IMR-90 (cell line): ENCODE measurements at regions not wholly inside any gene's neighbourhood (a gene's known extent, or its start where the extent isn't known, plus 50 kb on each side); places are given as distances from the start of the nearest gene placed in this dataset.

Source experiments
- ATAC-seq: fragments of 200-7000 bp; cut with Tn5 transposase; 2 replicates; pipeline ENCODE4 v1.9.1; 2020; ENCODE audit warnings: low read depth, mild to moderate bottlenecking, moderate library complexity
- BruUV-seq: library from RNA; stranded (reverse); fragments of 400-500 nt; replicated peaks from 2 replicates; lab custom pipeline; 2021; lab: Mats Ljungman, UMichigan
- CTCF ChIA-PET: fragments of 300-600 bp; formaldehyde crosslinking; extraction: SDS; loops from one replicate; lab custom pipeline; 2021; ENCODE audit warnings: antibody characterized with exemption; lab: Yijun Ruan, JAX
- POLR2A ChIA-PET: fragments of 300-600 bp; sonication (Branson Sonifier 250); formaldehyde crosslinking; loops from one replicate; lab custom pipeline; 2022; ENCODE audit warnings: antibody characterized with exemption; ENCODE audit not compliant: unreplicated experiment; lab: Charles Lee
- DNase-seq: peaks from one replicate; pipeline ENCODE4 v3.0.0; 2013
- H2AFZ ChIP-seq: replicated peaks from 2 replicates; pipeline ENCODE3; 2013; ENCODE audit warnings: low read length, mild to moderate bottlenecking; ENCODE audit not compliant: poor library complexity
- H2AK5ac ChIP-seq: 2 replicates; pipeline ENCODE4 v1.6.1; 2013; ENCODE audit warnings: low read depth, low read length, inconsistent platforms
- H2AK9ac ChIP-seq: replicated peaks from 2 replicates; pipeline ENCODE3; 2013; ENCODE audit warnings: mild to moderate bottlenecking, low read depth, low read length, moderate library complexity; ENCODE audit not compliant: poor library complexity
- H2BK120ac ChIP-seq: 2 replicates; pipeline ENCODE4 v1.6.1; 2013; ENCODE audit warnings: low read depth, low read length, inconsistent platforms
- H2BK15ac ChIP-seq: 3 replicates; pipeline ENCODE4 v1.6.1; 2013; ENCODE audit warnings: low read depth, low read length, inconsistent platforms
- H2BK20ac ChIP-seq: 2 replicates; pipeline ENCODE4 v1.6.1; 2013; ENCODE audit warnings: low read depth, mild to moderate bottlenecking, inconsistent platforms, low read length, moderate library complexity
- H2BK5ac ChIP-seq: 2 replicates; pipeline ENCODE4 v1.6.1; 2013; ENCODE audit warnings: mild to moderate bottlenecking, low read depth, low read length, inconsistent platforms; ENCODE audit not compliant: poor library complexity, severe bottlenecking
- H3K14ac ChIP-seq: replicated peaks from 2 replicates; pipeline ENCODE4 v1.6.1; 2013; ENCODE audit warnings: low read depth, low read length, inconsistent platforms
- H3K18ac ChIP-seq: 2 replicates; pipeline ENCODE4 v1.6.1; 2013; ENCODE audit warnings: low read depth, low read length, control low read depth
- H3K23ac ChIP-seq: 2 replicates; pipeline ENCODE4 v1.6.1; 2013; ENCODE audit warnings: low read depth, low read length, inconsistent platforms
- H3K27ac ChIP-seq: 2 replicates; pipeline ENCODE4 v1.5.1; 2013; ENCODE audit warnings: mild to moderate bottlenecking, control low read depth, low read length; ENCODE audit not compliant: insufficient read depth
- H3K27me3 ChIP-seq: 2 replicates; pipeline ENCODE4 v1.6.1; 2013; ENCODE audit warnings: low read length; ENCODE audit not compliant: control insufficient read depth, insufficient read depth
- H3K36me3 ChIP-seq: 2 replicates; pipeline ENCODE4 v1.6.1; 2013; ENCODE audit warnings: low read length, mixed read lengths; ENCODE audit not compliant: control insufficient read depth, insufficient read depth
- H3K4ac ChIP-seq: 2 replicates; pipeline ENCODE4 v1.6.1; 2013; ENCODE audit warnings: low read depth, low read length, inconsistent platforms
- H3K4me1 ChIP-seq: 2 replicates; pipeline ENCODE4 v1.6.1; 2013; ENCODE audit warnings: low read length, mixed read lengths; ENCODE audit not compliant: control insufficient read depth, insufficient read depth
- H3K4me2 ChIP-seq: 2 replicates; pipeline ENCODE4 v1.6.1; 2013; ENCODE audit warnings: low read depth, mild to moderate bottlenecking, control low read depth, low read length, moderate library complexity
- H3K4me3 ChIP-seq: 2 replicates; pipeline ENCODE4 v1.5.1; 2013; ENCODE audit warnings: low read depth, mild to moderate bottlenecking, control low read depth, low read length, moderate library complexity; ENCODE audit not compliant: insufficient read depth
- H3K56ac ChIP-seq: 2 replicates; pipeline ENCODE4 v1.6.1; 2013; ENCODE audit warnings: low read length, inconsistent platforms; ENCODE audit not compliant: insufficient read depth; ENCODE audit errors: extremely low read depth
- H3K79me1 ChIP-seq, 2 experiments: 2 replicates each; pipeline ENCODE4 v1.6.1; 2013; ENCODE audit warnings: low read length in 2 of 2, inconsistent platforms in 1 of 2, low read depth in 1 of 2
- H3K9ac ChIP-seq: 2 replicates; pipeline ENCODE4 v1.6.1; 2013; ENCODE audit warnings: low read depth, low read length, control low read depth
- H3K9me1 ChIP-seq: 2 replicates; pipeline ENCODE4 v1.6.1; 2013; ENCODE audit warnings: low read length, inconsistent platforms; ENCODE audit not compliant: insufficient read depth
- H3K9me3 ChIP-seq: 2 replicates; pipeline ENCODE4 v1.6.1; 2013; ENCODE audit warnings: low read length; ENCODE audit not compliant: control insufficient read depth, insufficient read depth
- H4K20me1 ChIP-seq: 2 replicates; pipeline ENCODE4 v1.6.1; 2013; ENCODE audit warnings: low read length, inconsistent platforms; ENCODE audit not compliant: insufficient read depth
- H4K5ac ChIP-seq: 2 replicates; pipeline ENCODE4 v1.6.1; 2013; ENCODE audit warnings: mild to moderate bottlenecking, low read depth, low read length, control low read depth
- H4K8ac ChIP-seq, 2 experiments: 2 replicates each; pipeline ENCODE4 v1.6.1; 2013; ENCODE audit warnings: low read depth in 2 of 2, low read length in 2 of 2, control low read depth in 1 of 2, inconsistent platforms in 1 of 2
- H4K91ac ChIP-seq: 2 replicates; pipeline ENCODE4 v1.6.1; 2013; ENCODE audit warnings: low read depth, low read length, inconsistent platforms; ENCODE audit not compliant: insufficient read depth
- BHLHE40 ChIP-seq: fragments of 150-350 bp; IDR thresholded peaks from 2 replicates; pipeline ENCODE4 v1.6.1; 2016; ENCODE audit warnings: mild to moderate bottlenecking, low read depth, low read length
- FOS ChIP-seq: fragments of 150-350 bp; IDR thresholded peaks from 2 replicates; pipeline ENCODE4 v1.6.1; 2016; ENCODE audit warnings: low read depth, low read length
- MXI1 ChIP-seq: IDR thresholded peaks from 2 replicates; pipeline ENCODE4 v1.6.1; 2012; ENCODE audit warnings: low read depth, mild to moderate bottlenecking, low read length, moderate library complexity, borderline replicate concordance
- NFE2L2 ChIP-seq: fragments of 150-350 bp; IDR thresholded peaks from 2 replicates; pipeline ENCODE4 v1.6.1; 2016; ENCODE audit warnings: low read depth, mild to moderate bottlenecking, low read length
- POLR2A ChIP-seq: IDR thresholded peaks from 2 replicates; pipeline ENCODE4 v1.6.1; 2012; ENCODE audit warnings: mild to moderate bottlenecking, low read depth, low read length
- RAD21 ChIP-seq: IDR thresholded peaks from 2 replicates; pipeline ENCODE4 v1.6.1; 2012; ENCODE audit warnings: low read length, improper control_type of control experiment
- RCOR1 ChIP-seq: IDR thresholded peaks from 2 replicates; pipeline ENCODE4 v1.6.1; 2012; ENCODE audit warnings: mild to moderate bottlenecking, low read length, improper control_type of control experiment; ENCODE audit not compliant: insufficient replicate concordance
- RFX5 ChIP-seq: IDR thresholded peaks from 2 replicates; pipeline ENCODE4 v1.8.0; 2012; ENCODE audit warnings: low read depth, mild to moderate bottlenecking, low read length, moderate library complexity
- WGBS, 2 experiments: methylation state at CpG; one replicate each; pipeline versions ENCODE4 v1.1.5 to v1.1.7; 2013; ENCODE audit warnings: missing lambda C conversion rate in 2 of 2; ENCODE audit not compliant: insufficient read length in 1 of 2; ENCODE audit errors: extremely low coverage in 2 of 2; 5-methylcytosine and 5-hydroxymethylcytosine counted together
- dilution Hi-C: fragments of 300-500 bp; cut with HindIII; formaldehyde crosslinking; loops from one replicate; pipeline ENCODE4 v1.14.3; 2018; ENCODE audit warnings: low sequenced_read_pairs; ENCODE audit not compliant: unreplicated experiment
- in situ Hi-C: fragments of 300-500 bp; cut with MboI; formaldehyde crosslinking; loops from 3 replicates; pipeline ENCODE4 v1.14.3; 2019; ENCODE audit warnings: low sequenced_read_pairs, inconsistent platforms, mixed read lengths
- intact Hi-C: fragments of 100-400 bp; cut with micrococcal nuclease; formaldehyde crosslinking; loops from 2 replicates; pipeline ENCODE4 v1.10.0; 2022
- TF ChIP-seq, protein P1 (sequence below): conservative IDR thresholded peaks from 2 replicates; pipeline ENCODE4 v1.5.1; 2012; ENCODE audit warnings: mild to moderate bottlenecking, low read depth, low read length, improper control_type of control experiment
- TF ChIP-seq, protein P2 (sequence below): fragments of 150-350 bp; IDR thresholded peaks from 2 replicates; pipeline ENCODE4 v1.6.1; 2016; ENCODE audit warnings: low read depth, mild to moderate bottlenecking, low read length, moderate library complexity, borderline replicate concordance
- TF ChIP-seq, protein P3 (sequence below): fragments of 150-350 bp; IDR thresholded peaks from 2 replicates; pipeline ENCODE4 v1.6.1; 2017; ENCODE audit warnings: mild to moderate bottlenecking, antibody characterized with exemption, low read length, low read depth

DNA sequence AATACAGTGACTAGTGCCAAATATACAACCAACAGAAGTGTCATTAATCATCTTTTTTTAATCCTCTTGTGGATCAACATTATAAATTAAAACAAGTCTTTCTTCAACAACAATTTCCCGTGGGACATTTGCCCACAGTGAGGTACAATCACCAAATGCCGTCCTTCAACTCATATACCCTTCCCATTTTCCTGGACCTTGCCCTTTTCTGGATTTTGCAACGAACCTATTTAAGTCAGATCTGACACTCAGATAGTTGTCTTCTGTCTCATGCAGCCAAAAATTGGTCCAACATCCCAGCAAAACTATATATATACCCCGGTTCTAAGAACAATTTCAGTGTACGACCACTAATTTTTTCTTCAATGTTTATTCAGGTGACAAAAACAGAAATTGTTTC is 324.0 kb downstream of the DSEL start:
- H2AFZ ChIP-seq, result no peak overlapping the region
- H4K91ac ChIP-seq, result no peak overlapping the region
- no peak overlapping the region for H3K4ac ChIP-seq
- no peak overlapping the region for H2BK5ac ChIP-seq
- H4K20me1 ChIP-seq, result no peaks in the 10 kb centered on the region
- H2AK5ac ChIP-seq, result no peak overlapping the region
- no peak overlapping the region for H4K8ac ChIP-seq
- H3K23ac ChIP-seq, result no peak overlapping the region
- H3K14ac ChIP-seq, result no peak overlapping the region
- no peaks in the 10 kb centered on the region for H3K9me3 ChIP-seq
- no peak overlapping the region for H3K27ac ChIP-seq
- DNase-seq, result no peak
- intact Hi-C loops (no loop called here), dilution Hi-C loops (no loop called here), in situ Hi-C loops (no loop called here)
- H3K56ac ChIP-seq, result no peak overlapping the region
- POLR2A ChIA-PET, result no interaction called here
- H3K27me3 ChIP-seq, result no peaks in the 10 kb centered on the region
- H3K36me3 ChIP-seq, result no peaks in the 10 kb centered on the region
- H2AK9ac ChIP-seq, result no peak overlapping the region
- CTCF ChIA-PET, result no interaction called here
- TF ChIP-seq RCOR1 (no peak), MXI1 (no peak), BHLHE40 (no peak), RAD21 (no peak), RFX5 (no peak), FOS (no peak), NFE2L2 (no peak), POLR2A (no peak)
- TF ChIP-seq, protein P1, sequence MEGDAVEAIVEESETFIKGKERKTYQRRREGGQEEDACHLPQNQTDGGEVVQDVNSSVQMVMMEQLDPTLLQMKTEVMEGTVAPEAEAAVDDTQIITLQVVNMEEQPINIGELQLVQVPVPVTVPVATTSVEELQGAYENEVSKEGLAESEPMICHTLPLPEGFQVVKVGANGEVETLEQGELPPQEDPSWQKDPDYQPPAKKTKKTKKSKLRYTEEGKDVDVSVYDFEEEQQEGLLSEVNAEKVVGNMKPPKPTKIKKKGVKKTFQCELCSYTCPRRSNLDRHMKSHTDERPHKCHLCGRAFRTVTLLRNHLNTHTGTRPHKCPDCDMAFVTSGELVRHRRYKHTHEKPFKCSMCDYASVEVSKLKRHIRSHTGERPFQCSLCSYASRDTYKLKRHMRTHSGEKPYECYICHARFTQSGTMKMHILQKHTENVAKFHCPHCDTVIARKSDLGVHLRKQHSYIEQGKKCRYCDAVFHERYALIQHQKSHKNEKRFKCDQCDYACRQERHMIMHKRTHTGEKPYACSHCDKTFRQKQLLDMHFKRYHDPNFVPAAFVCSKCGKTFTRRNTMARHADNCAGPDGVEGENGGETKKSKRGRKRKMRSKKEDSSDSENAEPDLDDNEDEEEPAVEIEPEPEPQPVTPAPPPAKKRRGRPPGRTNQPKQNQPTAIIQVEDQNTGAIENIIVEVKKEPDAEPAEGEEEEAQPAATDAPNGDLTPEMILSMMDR, result no peak
- TF ChIP-seq, protein P2, sequence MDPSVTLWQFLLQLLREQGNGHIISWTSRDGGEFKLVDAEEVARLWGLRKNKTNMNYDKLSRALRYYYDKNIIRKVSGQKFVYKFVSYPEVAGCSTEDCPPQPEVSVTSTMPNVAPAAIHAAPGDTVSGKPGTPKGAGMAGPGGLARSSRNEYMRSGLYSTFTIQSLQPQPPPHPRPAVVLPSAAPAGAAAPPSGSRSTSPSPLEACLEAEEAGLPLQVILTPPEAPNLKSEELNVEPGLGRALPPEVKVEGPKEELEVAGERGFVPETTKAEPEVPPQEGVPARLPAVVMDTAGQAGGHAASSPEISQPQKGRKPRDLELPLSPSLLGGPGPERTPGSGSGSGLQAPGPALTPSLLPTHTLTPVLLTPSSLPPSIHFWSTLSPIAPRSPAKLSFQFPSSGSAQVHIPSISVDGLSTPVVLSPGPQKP, result no peak
- TF ChIP-seq, protein P3, sequence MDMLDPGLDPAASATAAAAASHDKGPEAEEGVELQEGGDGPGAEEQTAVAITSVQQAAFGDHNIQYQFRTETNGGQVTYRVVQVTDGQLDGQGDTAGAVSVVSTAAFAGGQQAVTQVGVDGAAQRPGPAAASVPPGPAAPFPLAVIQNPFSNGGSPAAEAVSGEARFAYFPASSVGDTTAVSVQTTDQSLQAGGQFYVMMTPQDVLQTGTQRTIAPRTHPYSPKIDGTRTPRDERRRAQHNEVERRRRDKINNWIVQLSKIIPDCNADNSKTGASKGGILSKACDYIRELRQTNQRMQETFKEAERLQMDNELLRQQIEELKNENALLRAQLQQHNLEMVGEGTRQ, result no peak
- no peak overlapping the region for H2BK15ac ChIP-seq
- no peak overlapping the region for H4K5ac ChIP-seq
- H2BK20ac ChIP-seq, result no peak overlapping the region
- no peak overlapping the region for H3K4me2 ChIP-seq
- no peak overlapping the region for H3K4me3 ChIP-seq
- no peak overlapping the region for H3K18ac ChIP-seq
- BruUV-seq, result no TSS peak
- H3K4me1 ChIP-seq, result no peaks in the 10 kb centered on the region
- H3K9ac ChIP-seq, result no peak overlapping the region
- ATAC-seq, result no peak
- H3K9me1 ChIP-seq, result no peaks in the 10 kb centered on the region
- H3K79me1 ChIP-seq, result no peaks in the 10 kb centered on the region
- WGBS, 2 experiments, result 20% methylated on average over 1 of the region's 5 CpGs; no CpG with 5 or more reads in 1 of the 2 experiments
- H2BK120ac ChIP-seq, result no peak overlapping the region
